Peyer's patch (tissue), 4 donors: ENCODE measurements at regions not wholly inside any gene's neighbourhood (a gene's known extent, or its start where the extent isn't known, plus 50 kb on each side); places are given as distances from the start of the nearest gene placed in this dataset.

Experiments used
- CTCF ChIP-seq, 6 experiments: fragments of 450-650 bp in 4 of 6; fragments of 200-600 bp in 2 of 6; sonication (generic) in 1 of 6; IDR thresholded peaks; one replicate each; pipeline ENCODE4 v1.5.1; 2017 to 2019; ENCODE audit warnings: antibody characterized with exemption in 6 of 6, mild to moderate bottlenecking in 3 of 6, moderate library complexity in 1 of 6
- POLR2A ChIP-seq, 2 donors: fragments of 450-650 bp; IDR thresholded peaks; one replicate each; pipeline ENCODE4 v1.5.1; 2017; ENCODE audit warnings: antibody characterized with exemption in 2 of 2, mild to moderate bottlenecking in 2 of 2, moderate library complexity in 2 of 2

DNA sequence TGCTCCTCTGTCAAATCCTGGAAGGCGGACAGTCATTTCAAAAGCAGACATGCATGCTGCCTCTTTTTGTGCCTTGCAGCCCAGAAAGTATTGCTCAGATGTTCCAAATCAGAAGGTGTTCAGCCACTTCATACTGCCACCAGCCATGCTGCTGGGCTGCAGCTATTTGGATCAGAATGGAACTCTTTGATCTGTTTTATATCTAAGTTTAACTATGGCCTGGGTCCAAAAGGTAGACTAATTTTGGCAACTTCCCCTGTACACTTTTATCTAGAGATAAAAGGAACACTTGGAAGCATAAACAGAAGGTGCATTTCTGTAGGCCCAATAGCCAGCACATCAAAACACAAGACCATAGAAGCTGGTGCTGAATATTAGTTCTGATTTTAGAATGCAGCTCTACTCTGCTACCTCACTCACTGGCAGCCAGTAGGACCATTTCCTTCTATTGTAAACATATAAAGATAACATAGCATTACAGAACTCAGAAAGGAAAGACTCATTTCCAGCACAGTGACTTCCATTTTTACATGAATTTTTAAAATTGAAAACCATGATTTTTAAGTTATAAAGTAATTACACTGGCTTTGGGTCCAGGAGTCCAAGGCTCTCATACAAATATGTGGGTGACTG is 143.1 kb upstream of the CAV2 start:
- TF ChIP-seq CTCF (IDR thresholded peaks at IDR 0.05) (no peak), POLR2A (IDR thresholded peaks at IDR 0.05) (no peak)
